SK-N-SH (cell line): ENCODE measurements at regions not wholly inside any gene's neighbourhood (a gene's known extent, or its start where the extent isn't known, plus 50 kb on each side); places are given as distances from the start of the nearest gene placed in this dataset.

Experiments used
- IRF3 ChIP-seq: fragments of 150-350 bp; IDR thresholded peaks from 2 replicates; pipeline ENCODE4 v1.6.1; 2016; ENCODE audit warnings: mild to moderate bottlenecking, low read depth, low read length
- USF2 ChIP-seq: fragments of 150-350 bp; IDR thresholded peaks from 2 replicates; pipeline ENCODE4 v1.6.1; 2017; ENCODE audit warnings: antibody characterized with exemption, low read length, low read depth, borderline replicate concordance
- TF ChIP-seq, protein P1 (sequence below): fragments of 200-600 bp; sonication (generic); IDR thresholded peaks from 2 replicates; pipeline ENCODE4 v1.6.1; 2017; ENCODE audit warnings: antibody characterized with exemption, mild to moderate bottlenecking, moderate library complexity

DNA sequence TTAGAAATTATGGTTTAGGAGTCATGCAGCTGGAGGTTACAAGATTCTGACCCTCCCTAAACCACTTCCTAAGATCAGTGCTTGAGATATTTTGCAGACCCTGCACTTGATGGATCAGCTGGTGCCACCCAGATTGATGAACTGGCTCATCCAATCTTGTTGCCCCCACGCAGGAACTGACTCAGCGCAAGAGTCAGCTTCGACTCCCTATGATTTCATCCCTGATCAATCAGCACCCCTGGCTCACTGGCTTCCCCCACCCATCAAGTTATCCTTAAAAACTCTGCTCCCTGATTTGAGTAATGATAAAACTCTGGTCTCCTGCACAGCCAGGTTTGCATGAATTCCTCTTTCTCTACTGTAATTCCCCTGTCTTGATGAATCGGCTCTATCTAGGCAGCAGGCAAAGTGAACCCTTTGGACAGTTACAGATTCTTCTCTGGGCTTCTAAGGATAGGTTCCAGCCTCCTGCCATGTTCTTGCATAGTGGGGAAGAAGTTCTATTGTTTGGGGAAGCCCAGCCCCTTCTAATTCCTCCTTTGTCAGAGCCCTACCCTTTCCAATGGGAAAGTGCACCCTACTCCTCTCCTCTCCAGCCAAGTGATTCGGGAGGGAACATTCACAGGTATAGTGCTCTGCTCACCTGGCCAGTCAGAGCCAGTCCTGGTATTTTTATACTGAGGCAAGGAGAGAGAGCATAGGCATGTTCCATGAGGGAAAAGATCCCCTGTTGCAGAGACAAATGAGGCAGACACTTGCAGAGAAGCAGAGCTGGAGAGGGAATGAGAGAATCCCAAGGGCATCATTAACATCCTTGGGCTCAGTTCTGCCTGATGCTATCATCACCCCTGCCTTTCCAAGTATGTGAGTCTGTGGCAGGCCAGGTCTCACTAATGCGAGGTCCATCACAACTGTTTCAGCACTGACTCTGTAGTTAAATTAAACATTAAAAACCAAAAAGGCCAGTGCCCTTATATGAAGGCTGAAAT lies 224.4 kb upstream of the GALNT17 start:
- TF ChIP-seq, protein P1, sequence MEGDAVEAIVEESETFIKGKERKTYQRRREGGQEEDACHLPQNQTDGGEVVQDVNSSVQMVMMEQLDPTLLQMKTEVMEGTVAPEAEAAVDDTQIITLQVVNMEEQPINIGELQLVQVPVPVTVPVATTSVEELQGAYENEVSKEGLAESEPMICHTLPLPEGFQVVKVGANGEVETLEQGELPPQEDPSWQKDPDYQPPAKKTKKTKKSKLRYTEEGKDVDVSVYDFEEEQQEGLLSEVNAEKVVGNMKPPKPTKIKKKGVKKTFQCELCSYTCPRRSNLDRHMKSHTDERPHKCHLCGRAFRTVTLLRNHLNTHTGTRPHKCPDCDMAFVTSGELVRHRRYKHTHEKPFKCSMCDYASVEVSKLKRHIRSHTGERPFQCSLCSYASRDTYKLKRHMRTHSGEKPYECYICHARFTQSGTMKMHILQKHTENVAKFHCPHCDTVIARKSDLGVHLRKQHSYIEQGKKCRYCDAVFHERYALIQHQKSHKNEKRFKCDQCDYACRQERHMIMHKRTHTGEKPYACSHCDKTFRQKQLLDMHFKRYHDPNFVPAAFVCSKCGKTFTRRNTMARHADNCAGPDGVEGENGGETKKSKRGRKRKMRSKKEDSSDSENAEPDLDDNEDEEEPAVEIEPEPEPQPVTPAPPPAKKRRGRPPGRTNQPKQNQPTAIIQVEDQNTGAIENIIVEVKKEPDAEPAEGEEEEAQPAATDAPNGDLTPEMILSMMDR, result no peak
- TF ChIP-seq IRF3 (no peak), USF2 (no peak)
